ENCODE measurements at regions not wholly inside any gene's neighbourhood (a gene's known extent, or its start where the extent isn't known, plus 50 kb on each side); places are given as distances from the start of the nearest gene placed in this dataset.
A peak's percentile ranks its signal among the peaks of the same experiment; 100 is the strongest.

DNA sequence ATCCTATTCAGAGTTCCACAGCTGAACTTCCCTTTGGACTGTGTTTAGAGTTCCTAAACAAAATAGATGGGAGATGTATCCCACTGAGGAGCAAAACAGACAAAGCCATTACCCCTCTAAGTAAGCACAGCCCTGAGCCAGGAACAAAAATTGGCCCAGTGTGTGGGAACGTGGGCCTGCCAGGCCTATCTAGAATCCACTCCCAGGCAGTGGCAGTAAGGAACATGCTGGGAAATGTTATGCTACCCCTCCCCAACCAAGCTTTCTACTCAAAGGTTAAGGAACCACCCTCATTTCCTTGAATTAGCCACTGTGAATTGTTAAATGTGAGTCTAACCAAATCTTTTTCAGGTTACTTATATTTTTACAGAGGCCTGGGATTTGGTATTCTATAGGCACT is 405.1 kb upstream of the PTGER4 start:
- no peak for DNase-seq

DNA sequence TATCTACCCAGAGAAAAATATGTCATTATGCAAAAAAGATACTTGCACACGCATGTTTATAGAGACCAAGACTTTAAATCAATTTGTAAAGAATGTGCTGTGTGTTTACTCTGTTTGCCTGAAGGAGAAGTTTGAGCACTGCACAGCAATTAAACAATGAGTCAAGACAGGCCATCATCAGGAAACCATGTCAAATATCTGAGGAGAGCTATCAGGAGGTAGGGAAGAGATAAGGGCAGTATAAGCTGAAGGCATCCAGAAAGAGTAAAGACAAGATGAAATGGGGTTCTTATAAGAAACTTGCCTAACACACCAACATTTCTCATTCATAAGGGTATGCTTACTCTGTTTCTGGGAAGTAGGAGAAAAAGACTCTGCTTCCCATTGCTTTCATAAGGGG is 405.8 kb upstream of the PTGER4 start:
- DNase-seq: no peak

DNA sequence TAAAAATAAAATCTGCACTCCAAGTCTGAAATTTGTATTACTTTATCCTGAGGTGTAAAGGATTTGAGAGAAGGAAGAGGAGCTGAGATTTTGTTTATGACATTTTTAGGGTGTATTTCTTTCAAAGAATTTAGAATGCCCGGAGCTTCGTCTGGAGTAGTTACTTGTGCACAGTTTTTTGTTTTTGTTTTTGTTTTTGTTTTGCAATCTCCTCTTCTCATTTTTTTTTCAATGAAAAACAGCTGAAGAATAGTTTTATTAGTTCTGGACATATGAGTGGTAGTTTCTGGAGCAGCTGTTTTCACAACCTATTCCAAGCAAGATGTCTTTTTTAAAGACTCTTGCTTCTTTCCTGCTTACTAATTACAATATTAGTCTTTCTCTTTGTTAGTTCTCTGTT is 408.2 kb upstream of the PTGER4 start:
- no peak for DNase-seq

DNA sequence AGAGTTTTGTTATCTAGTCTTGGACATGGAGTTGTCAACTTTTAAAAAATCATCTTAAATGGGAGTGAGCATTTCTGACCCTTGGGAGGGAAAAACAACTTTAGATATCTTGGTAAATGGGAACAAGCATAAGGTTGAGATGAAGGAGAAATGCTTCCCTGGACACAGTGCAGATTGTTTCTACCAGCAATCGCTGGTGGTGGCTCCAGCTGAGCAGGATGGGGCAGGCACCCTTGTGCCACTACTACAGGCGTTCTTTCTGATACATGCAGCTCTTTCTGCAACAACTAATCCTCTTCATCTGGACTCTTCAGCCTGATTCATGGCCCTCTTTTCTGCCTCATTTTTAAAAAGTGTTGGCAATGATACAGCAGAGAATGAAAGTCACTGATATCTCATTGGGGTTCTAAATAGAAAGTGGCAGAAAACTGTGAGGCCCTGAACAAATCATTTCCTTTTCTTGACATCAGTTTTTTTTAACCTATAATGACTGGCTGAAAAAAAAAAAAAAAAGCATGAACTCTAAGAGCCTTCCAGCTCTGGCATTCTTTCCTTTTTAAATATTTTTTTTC is 409.4 kb upstream of the PTGER4 start:
- DNase-seq: no peak

DNA sequence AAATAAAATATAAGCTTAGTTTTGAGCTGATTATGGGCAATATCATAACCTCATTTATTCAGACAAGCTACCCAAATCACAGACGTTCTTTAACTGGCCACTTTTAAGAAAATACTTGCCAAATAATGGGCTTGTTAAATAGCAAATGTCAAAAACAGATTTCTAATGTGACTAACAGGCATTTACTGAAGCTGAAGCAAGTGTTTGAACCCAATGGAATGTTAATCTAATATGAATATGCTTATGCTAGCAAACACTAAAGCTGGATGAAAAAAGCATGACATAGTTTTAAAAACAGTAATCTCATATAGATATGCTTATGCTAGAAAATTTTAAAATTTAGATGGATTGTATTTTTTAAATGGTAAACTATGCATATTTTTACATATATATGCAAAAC is 411.6 kb upstream of the PTGER4 start:
- no peak for DNase-seq

DNA sequence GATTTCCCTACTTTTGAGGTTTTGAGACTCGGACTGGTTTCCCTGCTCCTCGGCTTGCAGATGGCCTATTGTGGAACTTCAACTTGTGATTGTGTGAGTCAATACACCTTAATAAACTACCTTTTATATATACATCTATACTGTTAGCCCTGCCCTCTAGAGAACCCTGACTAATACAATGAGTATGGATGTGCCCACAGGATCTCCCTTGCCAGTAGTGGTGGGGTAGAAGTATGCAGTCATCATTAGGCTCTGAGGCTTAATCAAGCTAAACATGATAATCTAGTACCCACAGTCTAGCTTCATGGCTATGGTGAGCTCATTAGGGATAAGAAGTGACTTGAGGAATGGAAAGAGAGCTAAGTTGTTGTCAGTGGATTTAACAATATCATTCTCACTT is 412.8 kb upstream of the PTGER4 start:
- DNase-seq: no peak

DNA sequence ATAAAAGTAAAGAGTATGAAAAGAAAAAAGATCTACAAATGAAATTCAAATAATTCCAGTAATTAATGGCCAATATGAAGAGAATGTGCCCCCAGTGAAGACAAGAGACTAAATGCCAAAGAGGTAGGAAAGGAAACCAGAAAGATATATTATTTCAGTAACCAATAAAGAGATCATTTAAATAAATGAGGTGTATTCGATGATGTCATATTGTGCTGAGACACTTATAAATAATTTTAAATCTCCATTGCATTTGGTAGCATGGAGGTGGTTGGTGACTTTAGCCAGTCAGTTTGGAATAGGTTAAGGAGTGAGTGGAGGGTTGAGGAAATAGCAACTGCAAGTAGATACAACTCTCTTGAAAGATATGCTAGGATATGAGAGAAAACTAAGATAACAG is 417.7 kb upstream of the PTGER4 start:
- DNase-seq: no peak

DNA sequence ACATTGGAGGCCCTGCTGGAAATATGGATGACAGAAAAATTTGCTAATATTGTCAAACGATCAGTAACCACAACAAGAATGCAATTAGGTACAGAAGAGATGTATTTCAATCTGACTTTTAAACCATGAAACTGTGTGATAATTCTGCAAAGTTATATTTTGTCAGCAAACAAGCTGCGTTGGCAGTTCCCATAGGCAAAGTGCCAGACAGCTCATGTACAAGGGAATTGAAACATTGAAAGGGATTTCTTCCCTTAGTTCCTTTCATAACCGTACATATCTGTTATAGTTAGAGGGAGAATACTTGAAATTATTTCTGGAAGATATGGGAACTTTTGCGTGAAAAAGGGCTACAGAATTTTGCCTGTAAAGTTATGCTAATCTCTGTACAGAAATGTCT is 419.4 kb upstream of the PTGER4 start:
- DNase-seq: no peak

DNA sequence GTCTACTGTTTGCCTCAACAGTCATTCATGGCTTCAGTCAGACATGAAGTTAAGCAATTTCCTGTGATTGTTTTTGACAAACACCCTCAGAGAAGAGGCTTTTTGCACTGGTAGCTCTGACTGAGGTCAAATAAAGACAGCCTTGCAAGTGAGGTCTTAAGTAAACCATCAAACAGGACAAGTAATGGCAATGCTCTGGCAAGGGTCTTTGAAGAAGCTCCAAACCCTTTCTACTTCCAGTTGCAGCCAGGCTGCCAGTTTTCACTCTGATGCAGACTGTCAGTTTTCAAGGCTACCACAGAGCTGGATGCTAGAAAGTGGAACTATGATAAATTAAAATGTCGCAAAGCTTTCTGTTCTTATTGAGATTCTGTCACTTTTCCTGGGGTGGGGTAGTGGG is 421.5 kb upstream of the PTGER4 start:
- DNase-seq: no peak

DNA sequence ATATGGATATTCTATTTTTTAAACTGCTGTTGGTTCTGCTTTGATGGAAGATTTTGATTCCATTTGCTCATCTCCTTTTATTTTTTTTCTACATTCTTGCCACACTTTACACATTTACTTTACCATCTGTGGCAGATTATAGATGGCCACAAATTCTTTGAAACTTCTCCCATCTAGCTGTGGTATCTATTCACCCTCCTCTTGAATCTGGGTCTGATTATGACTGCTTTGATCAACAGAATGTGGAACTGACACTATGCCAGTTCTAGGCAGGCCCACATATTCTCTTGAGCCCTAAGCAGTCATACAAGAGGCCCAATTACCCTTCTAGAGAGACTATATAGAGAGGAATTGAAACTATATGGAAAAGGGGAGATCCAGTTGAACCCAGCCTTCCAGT is 439.0 kb upstream of the PTGER4 start:
- DNase-seq: no peak

DNA sequence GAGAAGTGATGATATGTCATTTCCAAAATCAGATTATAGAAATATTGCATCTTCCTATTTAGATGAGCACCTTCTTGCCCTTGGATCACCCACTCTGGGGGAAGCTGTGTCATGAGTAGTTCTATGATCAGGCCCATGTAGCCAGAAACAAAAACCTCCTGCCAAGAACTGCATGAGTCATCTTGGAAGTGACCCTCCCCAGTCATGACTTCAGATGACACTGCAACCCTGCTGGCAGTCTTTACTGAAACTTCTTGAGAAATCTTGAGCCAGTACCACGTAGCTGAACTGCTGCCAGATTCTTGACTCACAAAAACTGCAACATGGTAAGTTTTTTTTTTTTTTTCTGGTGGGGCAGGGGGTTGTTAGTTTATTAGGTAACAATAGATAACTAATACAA is 439.6 kb upstream of the PTGER4 start:
- peak; percentile 30 to 44 for DNase-seq

DNA sequence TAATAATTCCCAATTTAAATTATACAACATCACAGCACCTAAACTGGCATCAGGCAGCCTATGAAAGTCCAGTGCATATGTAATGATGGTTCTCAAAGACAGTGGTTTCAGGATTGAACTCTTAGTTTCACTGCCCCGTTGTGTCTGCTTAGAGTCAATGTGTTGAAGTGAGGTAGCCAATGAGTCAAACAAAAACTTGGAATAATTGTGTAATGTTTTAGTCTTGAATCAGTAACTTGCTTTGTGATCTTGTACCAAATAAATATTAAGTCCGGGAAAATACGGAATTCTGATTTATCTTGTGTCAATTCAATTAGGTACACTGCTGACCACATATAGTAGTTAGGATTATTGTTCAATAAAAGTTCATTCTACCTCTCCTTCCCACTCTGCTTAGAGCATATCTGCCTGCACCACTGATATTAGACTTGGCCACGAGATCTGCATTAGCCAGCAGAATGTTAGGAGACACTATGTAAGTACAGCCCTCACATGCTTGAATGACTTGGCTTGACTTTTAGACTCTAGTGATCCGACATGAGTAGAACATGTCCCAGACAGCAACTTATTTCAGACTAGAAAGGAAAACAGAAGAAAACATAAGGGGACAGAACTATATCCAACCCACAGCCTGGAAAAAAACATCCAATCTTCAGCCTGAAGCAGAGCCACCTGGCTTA is 441.5 kb upstream of the PTGER4 start:
- no peak for DNase-seq

DNA sequence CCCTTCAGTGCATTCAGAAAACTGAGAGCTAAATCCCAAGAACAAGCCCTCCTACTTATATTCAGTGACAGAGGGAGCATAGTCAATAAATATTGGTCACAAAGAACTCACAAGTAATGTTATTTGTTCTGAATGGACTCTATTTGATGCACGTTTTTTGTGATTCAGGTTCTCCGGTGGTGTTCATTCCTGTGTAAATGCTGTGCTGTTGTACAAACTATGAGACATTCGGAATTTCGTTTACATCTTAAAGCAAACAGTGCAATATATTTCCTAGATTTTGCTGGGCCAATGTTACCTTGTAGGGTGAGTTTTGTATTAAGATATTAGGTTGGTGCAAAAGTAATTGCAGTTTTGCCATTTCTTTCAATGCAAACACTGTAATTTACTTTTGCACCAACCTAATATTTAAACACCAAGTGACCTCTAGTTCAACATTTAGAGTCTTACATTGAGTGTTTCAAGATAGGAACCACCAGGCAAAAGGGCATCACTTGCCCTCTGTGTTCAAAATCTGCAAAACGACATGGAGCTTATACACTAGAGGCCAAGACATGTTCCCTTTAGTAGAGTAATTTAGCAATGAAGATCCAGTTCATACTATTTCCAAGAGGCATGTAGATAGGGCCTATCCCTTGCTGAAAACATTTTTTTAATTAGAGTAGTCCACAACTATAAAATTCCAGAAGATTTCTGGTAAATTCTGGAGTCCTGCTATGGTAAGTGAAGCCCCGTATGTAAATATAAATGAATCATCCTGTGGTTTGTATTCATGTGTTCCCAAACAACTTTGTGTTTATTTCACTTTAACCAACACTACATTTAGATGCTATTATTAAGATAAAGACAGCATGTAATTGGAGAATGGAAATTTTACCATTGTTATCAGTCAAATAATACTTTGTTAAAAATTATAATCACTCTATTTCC is 444.0 kb upstream of the PTGER4 start:
- no peak for DNase-seq

DNA sequence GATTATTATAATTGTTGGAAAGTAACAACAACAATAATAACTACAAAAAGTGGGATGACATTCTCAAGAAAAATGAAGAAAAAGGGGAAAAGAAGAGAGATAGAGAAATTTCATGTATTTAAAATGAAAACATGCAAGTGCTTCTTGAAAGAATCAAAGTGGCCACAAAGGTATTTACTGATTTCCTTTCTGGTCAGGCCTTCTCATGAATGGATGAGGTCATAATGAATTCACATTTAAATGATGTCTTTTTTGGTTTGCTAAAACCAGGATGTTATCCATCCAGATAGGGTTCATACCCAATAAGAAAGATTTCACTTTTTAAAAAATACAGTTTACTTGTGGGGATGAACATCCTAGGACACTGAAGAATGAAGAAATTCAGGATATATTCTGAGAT is 446.4 kb upstream of the PTGER4 start:
- DNase-seq: no peak

DNA sequence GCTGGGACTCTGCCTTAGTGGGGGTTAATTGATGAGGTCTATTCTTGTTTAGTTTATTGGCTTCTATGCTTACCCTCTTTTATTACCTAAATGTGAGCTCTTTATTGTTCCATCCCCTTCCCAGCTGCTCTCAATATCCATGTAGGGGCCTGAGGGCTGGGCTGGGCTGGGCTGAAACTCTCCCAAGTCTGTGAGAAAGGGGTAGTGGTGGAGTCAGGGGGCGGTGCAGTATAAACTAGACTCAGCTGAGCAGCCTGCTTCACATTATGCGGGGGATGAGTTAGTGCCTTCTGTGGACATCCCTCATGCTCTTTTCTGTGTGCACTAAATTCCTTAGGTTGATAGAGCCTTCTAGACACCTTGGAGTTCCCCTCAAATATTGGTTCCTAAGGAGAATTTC is 451.8 kb upstream of the PTGER4 start:
- no peak for DNase-seq

DNA sequence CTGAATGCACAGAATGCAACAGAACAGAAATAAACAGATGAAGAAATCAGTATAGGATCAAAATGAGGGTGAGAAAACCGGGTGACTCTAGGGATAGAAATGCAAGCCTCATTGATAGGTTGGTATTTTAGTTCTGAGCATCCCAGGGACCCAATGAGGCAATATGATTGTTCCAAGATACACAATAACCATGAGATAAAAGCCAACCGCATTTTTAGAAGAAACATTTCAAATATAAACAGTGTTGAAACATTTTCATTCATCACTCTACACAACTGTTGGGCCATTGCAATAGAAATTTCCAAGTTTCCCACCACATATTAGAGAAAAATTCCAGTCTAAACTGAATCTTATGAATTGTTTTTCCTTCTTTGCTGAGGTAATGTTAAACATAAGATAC is 452.3 kb upstream of the PTGER4 start:
- DNase-seq: no peak

DNA sequence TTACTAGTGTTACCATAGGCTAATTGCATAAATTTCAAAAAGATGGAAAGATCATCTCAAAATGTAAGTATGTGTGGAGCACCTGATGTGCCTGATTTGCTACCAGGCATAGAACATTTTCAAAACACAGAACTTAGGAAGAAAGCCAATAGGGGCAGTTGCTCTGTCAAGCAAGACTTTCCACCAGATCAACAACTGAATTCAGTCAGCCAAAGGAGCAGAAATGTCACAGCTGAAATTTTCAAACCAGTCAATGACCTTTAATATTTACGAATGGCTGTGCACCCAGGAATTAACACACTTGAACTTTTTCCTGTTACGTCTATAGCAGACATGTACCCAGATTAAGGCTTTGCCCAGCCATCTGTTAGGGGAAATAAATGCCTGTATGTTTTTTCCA is 452.8 kb upstream of the PTGER4 start:
- DNase-seq: no peak

DNA sequence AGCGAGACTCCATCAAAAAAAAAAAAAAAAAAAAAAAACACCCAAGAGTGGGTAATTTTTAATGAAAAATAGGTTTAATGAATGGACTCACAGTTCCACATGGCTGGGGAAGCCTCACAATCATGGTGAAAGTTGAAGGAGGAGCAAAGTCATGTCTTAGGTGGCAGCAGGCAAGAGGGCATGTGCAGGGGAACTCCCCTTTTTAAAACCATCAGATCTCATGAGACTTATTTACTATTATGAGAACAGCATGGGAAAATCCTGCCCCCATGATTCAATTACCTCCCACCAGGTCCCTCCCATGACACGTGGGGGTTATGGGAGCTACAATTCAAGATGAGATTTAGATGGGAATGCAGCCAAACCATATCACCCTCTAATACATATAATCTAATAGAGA is 454.6 kb upstream of the PTGER4 start:
- peak in 1 of 2 donors; percentile 23 for DNase-seq

DNA sequence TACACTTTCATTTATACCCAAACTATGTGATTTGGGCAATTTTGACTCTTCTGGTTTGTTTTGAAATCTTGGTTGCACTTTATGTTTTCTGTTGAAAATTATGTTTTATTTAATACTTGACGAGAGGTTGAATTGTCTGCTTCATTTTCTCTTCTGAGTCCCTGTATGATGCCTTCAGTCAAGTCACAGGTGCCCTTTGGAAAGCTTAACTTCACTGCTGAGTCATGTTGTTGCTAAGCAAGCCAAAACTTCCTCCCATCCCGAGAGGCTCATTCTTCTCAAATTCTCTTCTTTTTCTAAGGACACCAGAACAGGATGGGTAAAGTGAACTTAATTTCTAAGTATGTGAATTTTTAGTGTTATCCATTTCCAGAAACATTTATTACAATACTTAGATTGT is 455.3 kb upstream of the PTGER4 start:
- no peak for DNase-seq

DNA sequence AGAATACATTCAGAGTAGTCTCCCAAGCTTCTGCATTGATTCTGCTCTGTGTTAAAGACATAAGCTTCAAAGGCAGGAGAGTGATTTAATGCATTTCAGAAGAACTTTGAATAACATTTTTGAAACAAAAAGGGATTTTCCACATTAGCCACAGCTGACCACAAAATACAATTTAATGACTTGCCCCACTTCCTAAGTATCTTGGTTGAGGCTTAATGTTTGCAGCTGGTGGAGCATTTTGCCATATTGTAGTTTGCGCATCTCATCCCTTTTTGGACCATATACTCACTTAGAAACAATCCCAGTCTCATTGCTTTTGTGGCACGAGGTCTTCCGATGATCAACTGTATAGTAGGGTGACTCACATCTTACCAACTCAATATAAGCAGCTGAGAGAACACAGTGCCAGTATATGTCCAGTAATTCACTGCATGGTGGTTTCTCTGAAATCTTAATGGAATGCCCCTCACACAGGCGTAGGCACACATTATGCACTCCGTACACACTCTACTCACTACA is 455.8 kb upstream of the PTGER4 start:
- DNase-seq: peak; percentile 15 to 30

DNA sequence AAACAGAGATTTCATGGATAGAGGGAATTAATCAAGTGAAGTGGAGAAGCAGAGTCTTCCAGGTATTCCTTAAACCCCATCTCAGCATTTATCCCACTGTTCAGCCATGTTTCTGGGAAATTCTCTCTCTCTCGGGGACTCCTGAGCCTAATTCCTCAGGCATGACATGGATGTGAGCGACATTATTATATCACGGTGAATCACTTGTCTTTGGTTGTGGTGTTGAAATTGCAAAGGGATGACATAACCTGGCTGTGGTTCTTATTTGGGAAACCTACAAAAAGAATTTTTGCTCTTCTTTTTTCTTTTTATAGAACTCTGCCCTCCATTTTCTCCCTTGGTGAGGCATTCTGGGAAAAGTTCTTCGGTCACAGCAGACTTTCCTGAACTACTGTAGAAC is 457.9 kb upstream of the PTGER4 start:
- no peak for DNase-seq

DNA sequence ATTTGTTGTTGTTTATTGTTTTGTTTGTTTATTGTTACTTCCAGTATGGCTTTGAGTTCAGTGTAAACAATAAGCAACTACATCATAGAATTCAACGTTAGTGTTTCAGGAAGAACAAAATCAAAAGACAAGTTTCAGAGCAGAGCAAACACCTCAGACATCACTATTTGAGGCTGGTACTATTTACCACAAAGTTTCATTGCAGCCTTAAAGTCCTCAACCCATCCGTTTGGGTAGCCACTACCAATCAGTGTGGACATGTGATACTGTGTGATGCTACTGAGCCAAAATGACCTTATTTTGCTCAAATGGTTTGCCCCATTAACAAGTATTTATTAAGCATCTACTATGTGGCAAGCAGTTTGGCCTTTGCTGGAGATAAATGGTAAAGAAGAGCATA is 458.5 kb upstream of the PTGER4 start:
- no peak for DNase-seq

DNA sequence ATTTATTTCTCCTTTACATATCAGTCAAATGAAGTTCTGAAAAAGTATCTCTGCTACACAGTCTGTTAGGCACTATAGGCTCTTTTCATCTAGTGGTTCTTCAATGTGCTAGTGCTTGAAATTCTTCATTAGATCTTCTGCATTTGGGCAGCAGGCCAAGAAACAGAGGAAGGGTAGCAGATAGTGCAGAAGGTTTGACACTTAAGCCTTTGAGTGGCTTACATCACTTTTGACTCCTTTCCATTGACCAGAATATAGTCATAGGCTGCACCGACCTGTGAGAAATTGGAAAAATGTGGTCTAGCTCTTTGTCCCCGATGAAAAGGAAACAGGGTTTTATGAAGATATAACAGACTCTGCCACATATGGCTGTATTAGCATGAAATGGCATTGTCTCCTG is 459.5 kb upstream of the PTGER4 start:
- no peak for DNase-seq

DNA sequence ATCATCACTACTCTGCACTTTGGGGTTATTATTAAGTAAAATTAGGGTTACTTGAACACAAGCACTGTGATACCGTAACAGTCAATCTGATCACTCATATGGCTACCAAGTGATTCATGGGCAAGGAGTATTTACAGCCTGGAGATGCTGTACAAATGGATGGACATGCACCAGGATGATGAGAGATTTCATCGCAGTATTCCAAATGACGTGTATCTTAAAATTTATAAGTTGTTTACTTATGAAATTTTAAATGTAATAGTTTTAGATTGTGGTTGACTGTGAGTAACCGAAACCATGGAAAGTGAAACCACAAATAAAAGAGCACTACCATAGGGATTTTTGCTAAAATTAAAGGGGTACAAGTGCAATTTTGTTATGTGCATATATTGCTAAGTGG is 462.2 kb upstream of the PTGER4 start:
- DNase-seq: no peak
